ENCODE measurements at regions not wholly inside any gene's neighbourhood (a gene's known extent, or its start where the extent isn't known, plus 50 kb on each side); places are given as distances from the start of the nearest gene placed in this dataset.

- DNase-seq, result no peak
Observed at GRCh38 chr10:108689891-108690290, 1233.4 kb downstream of the XPNPEP1 start.

- DNase-seq, result no peak
Observed at GRCh38 chr10:108688314-108688713, 1235.0 kb downstream of the XPNPEP1 start.

- DNase-seq, result no peak
Observed at GRCh38 chr10:108685863-108686531, 1237.3 kb downstream of the XPNPEP1 start.

GRCh38 chr10:108684431-108684830, 1238.9 kb downstream of the XPNPEP1 start:
- no peak for DNase-seq

GRCh38 chr10:108673741-108674140, 1249.6 kb downstream of the XPNPEP1 start:
- no peak for DNase-seq

GRCh38 chr10:108663587-108663986, 1259.7 kb downstream of the XPNPEP1 start:
- DNase-seq, result no peak

- DNase-seq, result no peak
Observed at GRCh38 chr10:108662975-108663374, 1260.3 kb downstream of the XPNPEP1 start.

GRCh38 chr10:108655057-108655456, 1268.3 kb downstream of the XPNPEP1 start:
- DNase-seq, result no peak

GRCh38 chr10:108653531-108653930, 1269.8 kb downstream of the XPNPEP1 start:
- no peak for DNase-seq

- no peak for DNase-seq
Observed at GRCh38 chr10:108639010-108639409, 1284.3 kb downstream of the XPNPEP1 start.

- DNase-seq, result no peak
Observed at GRCh38 chr10:108638225-108638624, 1285.1 kb downstream of the XPNPEP1 start.

- DNase-seq, result no peak
Observed at GRCh38 chr10:108633046-108633445, 1290.3 kb downstream of the XPNPEP1 start.

GRCh38 chr10:108632144-108632543, 1291.2 kb downstream of the XPNPEP1 start:
- no peak for DNase-seq

GRCh38 chr10:108631332-108631731, 1292.0 kb downstream of the XPNPEP1 start:
- no peak for DNase-seq

GRCh38 chr10:108629834-108630233, 1293.5 kb downstream of the XPNPEP1 start:
- no peak for DNase-seq

GRCh38 chr10:108624052-108624451, 1299.3 kb downstream of the XPNPEP1 start:
- no peak for DNase-seq

GRCh38 chr10:108620821-108621534, 1302.3 kb downstream of the XPNPEP1 start:
- DNase-seq, result no peak

GRCh38 chr10:108616559-108617285, 1306.6 kb downstream of the XPNPEP1 start:
- no peak for DNase-seq

- no peak for DNase-seq
Observed at GRCh38 chr10:108615576-108616320, 1307.6 kb downstream of the XPNPEP1 start.

GRCh38 chr10:108612485-108612884, 1310.8 kb downstream of the XPNPEP1 start:
- no peak for DNase-seq

GRCh38 chr10:108608860-108609259, 1314.5 kb downstream of the XPNPEP1 start:
- DNase-seq, result no peak

- DNase-seq, result no peak
Observed at GRCh38 chr10:108601851-108602250, 1321.5 kb downstream of the XPNPEP1 start.

Measured in muscle of arm (tissue), 1 donor.